ENCODE measurements at regions not wholly inside any gene's neighbourhood (a gene's known extent, or its start where the extent isn't known, plus 50 kb on each side); places are given as distances from the start of the nearest gene placed in this dataset.

- no peak for TF ChIP-seq CTCF (IDR thresholded peaks at IDR 0.05)
- no peak for TF ChIP-seq EZH2 (IDR thresholded peaks at IDR 0.05; ENCODE audit: borderline replicate concordance, insufficient read depth, low read depth, low read length, poor library complexity, severe bottlenecking)
Measured at GRCh38 chr4:184328022-184328736, 110.5 kb upstream of the ENPP6 start.
